H7 (cell line): ENCODE measurements at regions not wholly inside any gene's neighbourhood (a gene's known extent, or its start where the extent isn't known, plus 50 kb on each side); places are given as distances from the start of the nearest gene placed in this dataset.
A peak's percentile ranks its signal among the peaks of the same experiment; 100 is the strongest.
"Not testable (repeated sequence)": the region's sequence is repeated elsewhere in the genome, so short reads cannot be mapped to it uniquely, and the experiment has no call there.

Experiments used
- DNase-seq: peaks from one replicate; pipeline ENCODE4 v3.0.0; 2012
- H3K27me3 ChIP-seq: 2 replicates; pipeline ENCODE4 v1.6.0; 2011; ENCODE audit warnings: mild to moderate bottlenecking, low read length; ENCODE audit not compliant: control insufficient read depth, insufficient read depth
- H3K36me3 ChIP-seq: replicated peaks from 2 replicates; pipeline ENCODE4 v1.5.1; 2011; ENCODE audit warnings: low read length; ENCODE audit not compliant: control insufficient read depth, insufficient read depth
- H3K4me3 ChIP-seq: 2 replicates; pipeline ENCODE4 v1.5.1; 2011; ENCODE audit warnings: low read depth, mild to moderate bottlenecking, control low read depth, low read length, moderate library complexity; ENCODE audit not compliant: insufficient read depth

DNA sequence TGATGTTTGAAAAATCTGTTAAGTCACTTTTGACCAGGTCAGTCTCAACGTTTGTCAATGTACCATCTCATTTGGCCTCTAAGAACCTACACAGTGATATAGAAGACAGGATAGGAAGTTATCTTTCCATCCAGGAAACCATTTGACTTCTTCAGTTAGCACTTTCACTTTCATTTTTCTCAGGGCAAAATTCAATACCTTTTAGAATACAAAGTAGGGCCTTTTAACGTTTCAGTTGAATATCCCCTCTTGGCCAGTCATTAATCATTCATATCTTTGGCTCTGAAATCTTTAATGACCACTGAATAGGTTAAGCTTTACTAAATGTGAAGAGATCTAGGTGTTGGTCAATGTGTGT, 101.1 kb upstream of the GNAQ start:
- Histone ChIP-seq H3K27me3 (no peaks in the 10 kb centered on the region), H3K4me3 (no peak overlapping the region), H3K36me3 (no peaks in the 10 kb centered on the region)
- DNase-seq, result no peak

DNA sequence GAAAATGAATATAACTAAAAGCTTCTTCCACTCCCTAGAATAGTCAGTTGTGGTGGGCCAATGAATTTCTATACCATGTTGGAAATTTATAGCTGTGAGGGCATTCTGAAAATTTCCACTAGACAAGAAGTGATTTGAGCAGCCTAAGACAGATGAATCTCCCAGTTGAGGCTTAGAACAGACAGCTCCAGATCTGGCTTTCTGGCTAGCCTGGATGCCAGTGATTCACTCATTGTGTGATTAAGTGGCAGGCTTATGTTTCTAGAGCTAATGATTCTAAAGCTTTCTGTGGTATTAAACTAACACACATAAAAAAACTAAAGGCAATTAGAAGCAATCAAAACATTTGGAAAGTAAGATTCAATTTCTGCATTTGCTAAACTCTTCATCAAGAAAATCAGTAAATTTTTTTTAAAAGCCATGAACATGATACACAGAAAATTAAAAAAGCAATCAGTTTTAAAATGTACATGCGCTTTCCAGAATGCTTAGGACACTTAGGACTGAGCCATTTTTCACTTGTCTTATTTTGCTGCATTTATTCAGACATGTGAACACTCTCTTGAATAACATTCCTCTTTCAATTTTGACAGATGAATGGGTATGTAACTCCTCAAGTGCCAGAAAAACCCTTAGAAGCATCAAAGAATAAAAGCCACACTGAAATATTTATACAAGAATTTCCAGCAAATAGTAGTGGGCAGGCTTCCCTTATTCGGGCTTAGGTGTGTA, 100.5 kb upstream of the GNAQ start:
- DNase-seq, result no peak
- Histone ChIP-seq H3K27me3 (no peaks in the 10 kb centered on the region), H3K4me3 (no peak overlapping the region)

DNA sequence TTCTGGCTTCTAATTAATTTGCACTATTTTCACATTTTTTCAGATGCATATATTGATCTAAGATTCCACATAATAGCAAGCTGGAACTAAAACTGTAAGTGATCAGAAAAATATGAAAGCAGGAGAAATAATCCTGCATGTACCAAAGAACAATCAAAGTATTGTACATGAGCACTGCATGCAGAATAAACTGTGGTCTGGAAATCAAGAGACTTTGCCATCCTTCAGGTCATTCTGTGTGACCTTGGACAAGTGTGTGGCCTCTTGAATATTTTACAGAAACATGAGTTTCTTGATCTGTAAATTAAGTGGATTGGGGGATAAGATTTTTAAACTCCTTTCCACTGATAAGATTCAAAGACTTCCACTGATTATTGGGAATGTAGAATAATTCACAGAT, 99.2 kb upstream of the GNAQ start:
- DNase-seq, result no peak
- Histone ChIP-seq H3K36me3 (no peaks in the 10 kb centered on the region), H3K4me3 (no peak overlapping the region), H3K27me3 (no peaks in the 10 kb centered on the region)

More for the DNA sequence above, 100.5 kb upstream of the GNAQ start:
- H3K36me3 ChIP-seq, result no peaks in the 10 kb centered on the region

DNA sequence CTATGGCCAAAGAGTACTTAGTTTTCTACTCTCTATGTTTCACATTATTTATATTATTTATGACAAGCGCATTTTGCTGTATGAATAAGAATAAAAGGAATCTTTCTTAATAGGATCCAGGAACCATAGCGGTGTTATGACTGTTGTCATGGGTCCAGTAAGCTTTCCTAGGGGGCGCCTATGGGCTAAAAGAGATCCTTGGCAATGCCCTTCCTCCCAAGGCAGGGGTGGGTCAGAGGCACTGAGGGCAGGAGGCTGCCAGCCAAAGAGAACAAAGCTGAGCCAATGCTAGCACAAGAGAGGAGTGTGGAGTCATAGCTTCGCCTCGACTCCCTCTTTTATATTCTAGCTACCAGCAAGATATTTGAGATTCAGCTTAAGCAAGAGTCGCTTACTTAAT, 98.4 kb upstream of the GNAQ start:
- Histone ChIP-seq H3K4me3 (no peak overlapping the region), H3K36me3 (no peaks in the 10 kb centered on the region), H3K27me3 (no peaks in the 10 kb centered on the region)
- DNase-seq, result peak; percentile 66

DNA sequence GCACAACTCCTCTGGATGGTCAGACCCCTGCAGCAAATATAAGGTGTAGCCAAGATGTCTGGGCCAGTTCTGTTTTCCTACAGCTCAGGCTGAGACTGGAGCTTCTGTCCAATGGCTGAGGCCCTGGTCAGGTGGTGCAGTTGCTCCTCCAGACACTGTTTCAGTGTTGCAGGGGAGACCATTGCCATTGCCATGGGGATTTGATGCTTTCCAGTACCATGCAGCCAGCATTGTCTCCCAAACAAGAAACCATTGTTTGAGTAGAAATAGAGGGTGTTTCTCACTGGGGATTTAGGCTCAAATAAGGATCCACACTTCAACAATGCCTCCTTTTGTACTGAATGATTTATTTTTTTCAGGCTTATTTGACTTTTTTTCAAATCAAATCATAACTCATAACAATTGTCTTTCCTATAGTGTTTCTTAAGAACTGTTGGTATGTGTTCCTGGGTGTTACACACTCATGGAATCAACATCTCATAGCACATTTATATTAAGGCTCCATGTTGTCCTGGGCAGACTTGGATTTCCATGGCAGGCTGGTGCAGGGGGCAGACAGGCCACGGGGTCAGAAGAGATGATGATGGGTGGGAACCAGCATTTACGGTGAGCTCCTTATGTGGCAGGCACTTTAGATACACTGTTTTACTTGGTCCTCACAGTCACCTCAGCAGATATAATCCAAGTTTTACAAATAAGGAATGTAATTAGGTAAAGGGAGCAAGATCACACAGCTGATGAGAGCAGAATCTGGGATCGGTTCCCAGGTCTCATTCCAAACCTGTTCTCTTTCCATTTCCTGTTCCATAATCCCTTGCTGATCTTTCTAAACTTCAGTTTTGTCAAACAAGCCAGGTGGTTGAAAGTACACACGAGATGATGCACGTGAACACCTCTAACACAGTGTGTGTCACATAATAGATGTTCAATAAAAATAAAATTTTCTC, 95.9 kb upstream of the GNAQ start:
- DNase-seq, result no peak
- H3K27me3 ChIP-seq, result no peaks in the 10 kb centered on the region

DNA sequence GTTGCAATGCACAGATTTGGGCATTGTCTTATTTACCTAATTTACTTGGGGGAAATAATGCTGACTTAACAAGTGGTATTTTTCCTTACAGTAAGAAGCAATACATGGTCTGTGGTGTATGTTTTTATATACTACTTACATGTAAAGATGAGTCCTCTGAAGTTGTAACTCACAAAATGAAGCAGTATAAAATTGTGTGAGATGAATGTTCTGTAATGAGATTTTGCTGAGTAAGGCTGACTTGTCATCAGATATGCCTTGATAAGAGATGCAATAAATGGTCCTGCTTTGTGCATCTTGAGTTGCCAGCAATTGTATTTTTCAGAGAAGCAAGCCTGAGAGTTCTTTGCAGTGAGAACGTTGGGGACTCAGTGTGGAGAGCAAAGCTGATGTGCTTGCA, 92.2 kb upstream of the GNAQ start:
- Histone ChIP-seq H3K4me3 (no peak overlapping the region), H3K36me3 (no peaks in the 10 kb centered on the region), H3K27me3 (no peaks in the 10 kb centered on the region)
- no peak for DNase-seq

More for the DNA sequence above, 95.9 kb upstream of the GNAQ start:
- H3K36me3 ChIP-seq, result no peaks in the 10 kb centered on the region
- no peak overlapping the region for H3K4me3 ChIP-seq

DNA sequence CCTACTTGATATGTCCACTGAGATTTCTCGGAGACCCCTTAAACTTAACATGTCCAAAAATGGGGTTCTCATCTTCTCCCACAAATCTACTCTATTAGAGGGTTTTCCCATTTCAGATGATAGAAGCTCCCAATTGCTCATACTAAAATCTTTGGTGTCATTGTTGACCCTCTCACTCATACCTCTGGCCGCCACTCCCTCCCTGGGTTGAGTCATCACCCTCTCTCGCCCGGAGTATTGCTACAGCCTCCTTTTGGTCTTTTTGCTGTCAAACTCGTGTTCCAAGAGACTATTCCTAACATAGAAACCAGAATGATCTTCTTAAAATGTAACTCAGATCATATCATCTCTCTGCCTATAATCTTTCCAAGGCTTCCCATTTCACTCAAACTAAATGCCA, 91.0 kb upstream of the GNAQ start:
- no peak overlapping the region for H3K4me3 ChIP-seq
- H3K36me3 ChIP-seq, result no peaks in the 10 kb centered on the region
- H3K27me3 ChIP-seq, result no peaks in the 10 kb centered on the region
- DNase-seq, result no peak

DNA sequence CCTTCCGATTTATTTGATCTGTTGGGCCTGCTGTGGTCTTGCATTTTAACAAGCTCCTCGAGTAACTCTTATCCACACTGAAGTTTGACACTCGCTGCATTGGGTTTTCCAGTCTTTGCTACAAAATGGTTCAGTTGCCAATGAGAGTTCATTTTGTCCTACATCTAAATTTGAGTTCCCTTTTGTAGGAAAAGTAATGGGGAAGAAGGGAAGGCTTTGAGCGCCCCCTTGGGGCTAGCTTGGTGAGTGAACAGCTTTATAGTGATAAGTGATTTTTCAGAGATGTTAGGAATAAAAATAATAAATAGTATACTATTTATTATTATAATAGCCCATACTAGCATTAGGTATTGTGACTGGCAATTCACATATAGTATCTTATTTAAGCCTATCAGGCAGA, 89.9 kb upstream of the GNAQ start:
- Histone ChIP-seq H3K27me3 (no peaks in the 10 kb centered on the region), H3K4me3 (no peak overlapping the region), H3K36me3 (no peaks in the 10 kb centered on the region)
- peak; percentile 7 for DNase-seq

DNA sequence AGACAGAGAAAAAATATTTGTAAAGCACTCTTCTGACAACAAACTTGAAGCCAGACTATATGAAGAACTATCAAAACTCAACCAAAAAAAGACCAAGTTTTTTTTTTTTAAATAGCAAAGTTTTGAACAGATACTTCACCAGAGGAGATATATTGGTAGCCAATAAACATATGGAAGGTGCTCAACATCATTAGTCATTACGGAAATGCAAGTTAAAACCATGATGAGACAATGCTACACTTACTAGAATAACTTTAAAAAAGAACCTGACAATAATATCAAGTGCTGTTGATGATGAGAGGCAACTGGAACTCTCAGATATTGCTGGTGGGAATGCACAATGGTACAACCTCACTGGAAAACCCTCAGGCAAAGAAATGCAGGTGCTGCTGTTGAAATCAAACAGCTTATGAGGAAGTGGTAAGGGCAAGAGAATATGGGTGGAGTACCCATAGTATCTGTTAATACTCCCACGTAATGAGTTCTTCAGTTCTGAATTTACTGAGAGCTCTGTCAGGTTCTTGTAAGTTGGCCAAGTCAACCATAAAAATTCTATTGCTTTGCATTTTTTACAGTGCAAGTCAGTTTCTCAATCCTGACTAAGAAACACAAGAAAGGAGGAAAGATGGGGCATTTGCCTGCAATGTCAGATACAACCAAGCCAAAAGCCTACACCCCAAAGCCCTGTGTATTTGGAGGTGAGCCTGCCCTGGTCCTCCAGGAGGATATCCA, 87.3 kb upstream of the GNAQ start:
- no peak for DNase-seq
- H3K4me3 ChIP-seq, result no peak overlapping the region
- no peaks in the 10 kb centered on the region for H3K27me3 ChIP-seq
- no peaks in the 10 kb centered on the region for H3K36me3 ChIP-seq

DNA sequence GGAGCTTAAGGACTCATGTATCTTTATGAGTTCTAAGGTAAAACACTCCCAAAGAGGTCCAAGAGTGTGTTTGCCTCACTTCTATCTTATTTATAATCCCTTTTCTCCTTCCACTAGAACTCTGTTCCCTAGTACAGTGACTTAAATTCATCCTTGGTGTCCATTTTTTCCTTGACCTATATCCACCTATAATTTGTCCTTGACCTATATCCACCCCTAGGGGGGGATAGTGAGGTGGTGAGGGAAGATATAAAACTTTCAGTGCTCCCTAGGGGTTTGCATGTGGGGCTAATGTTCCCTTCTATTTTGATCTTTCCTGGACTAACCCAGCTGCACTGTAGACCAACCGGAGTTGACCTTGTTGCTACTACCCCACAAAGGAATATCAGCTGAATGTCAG, 83.5 kb upstream of the GNAQ start:
- H3K36me3 ChIP-seq, result no peaks in the 10 kb centered on the region
- no peaks in the 10 kb centered on the region for H3K27me3 ChIP-seq
- H3K4me3 ChIP-seq, result no peak overlapping the region
- peak; percentile 31 for DNase-seq

DNA sequence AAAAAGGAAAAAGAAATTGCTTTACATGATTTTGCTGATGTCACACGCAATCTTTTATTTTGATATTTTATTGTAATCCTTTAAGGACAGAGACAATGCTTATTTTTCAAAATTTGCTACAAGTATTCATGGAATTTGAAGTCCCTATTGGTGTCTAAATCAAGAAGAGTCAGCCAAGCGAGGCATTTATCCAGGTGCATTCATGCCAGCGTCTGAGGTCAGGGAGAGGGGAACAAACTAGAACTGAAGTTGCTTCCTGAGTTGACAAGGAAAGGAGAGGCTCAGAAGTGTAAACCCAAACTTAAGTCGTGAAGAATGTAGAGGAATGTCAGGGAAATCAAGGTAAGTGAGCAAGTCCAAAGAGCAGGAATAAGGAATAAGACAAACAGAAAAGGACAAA, 83.0 kb upstream of the GNAQ start:
- DNase-seq, result no peak
- no peaks in the 10 kb centered on the region for H3K27me3 ChIP-seq
- no peak overlapping the region for H3K4me3 ChIP-seq
- H3K36me3 ChIP-seq, result no peaks in the 10 kb centered on the region

DNA sequence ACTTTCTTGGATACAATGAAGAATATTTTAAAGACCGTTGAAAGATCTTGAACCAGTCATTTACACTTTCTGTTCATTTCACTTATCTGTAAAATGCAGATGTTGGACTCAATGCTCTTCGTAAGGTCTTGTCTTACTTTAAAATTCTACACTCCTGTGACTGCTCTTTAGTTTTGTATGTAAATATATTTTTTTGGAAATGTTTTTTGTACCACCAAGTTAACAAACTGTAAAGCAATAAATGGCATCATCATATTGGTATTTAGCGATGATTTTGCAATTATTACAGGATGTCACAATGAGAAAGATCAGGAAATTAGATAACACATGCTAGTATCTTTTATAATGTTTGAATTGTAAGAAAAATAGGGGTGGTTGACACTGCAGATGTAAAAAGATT, 80.8 kb upstream of the GNAQ start:
- H3K27me3 ChIP-seq, result no peaks in the 10 kb centered on the region
- DNase-seq, result no peak
- H3K36me3 ChIP-seq, result no peaks in the 10 kb centered on the region
- H3K4me3 ChIP-seq, result no peak overlapping the region

DNA sequence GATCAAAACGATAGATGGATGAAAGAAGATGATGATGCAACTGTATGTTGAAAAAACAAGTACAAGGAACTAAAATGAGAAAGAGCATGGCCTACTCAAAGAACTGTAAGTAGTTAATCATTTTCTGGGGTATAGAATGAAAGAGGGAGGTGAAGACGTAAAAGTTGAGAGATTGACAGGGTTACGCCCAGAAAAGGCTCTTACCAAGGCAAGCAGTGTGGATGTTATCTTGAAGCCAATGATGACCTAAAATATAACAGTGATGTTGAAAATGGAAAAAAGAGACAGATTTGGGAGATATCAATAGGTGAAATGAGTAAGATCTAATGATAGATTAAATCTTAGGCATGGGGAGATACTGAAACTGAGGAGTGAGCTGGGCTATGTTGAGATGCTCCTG, 80.4 kb upstream of the GNAQ start:
- Histone ChIP-seq H3K27me3 (no peaks in the 10 kb centered on the region), H3K36me3 (no peaks in the 10 kb centered on the region), H3K4me3 (no peak overlapping the region)
- DNase-seq, result no peak

DNA sequence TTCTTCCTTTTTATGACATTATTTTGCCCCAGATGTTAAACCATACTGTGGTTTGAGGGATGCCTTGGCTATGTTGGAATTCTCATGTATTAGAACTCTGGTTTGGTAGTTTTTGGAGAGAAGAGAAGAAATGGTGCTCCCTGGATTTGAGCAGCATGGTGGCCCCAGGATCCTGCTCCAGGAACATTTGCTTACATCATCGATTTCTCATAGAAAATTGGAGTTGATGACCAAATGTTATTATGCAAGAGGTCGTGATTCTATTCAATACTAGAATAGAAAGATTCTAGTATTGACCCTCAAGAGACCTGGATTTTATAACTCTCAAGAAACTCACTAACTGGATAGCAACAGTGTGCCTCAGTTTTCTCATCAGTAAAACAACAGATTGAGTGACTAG, 77.5 kb upstream of the GNAQ start:
- no peak for DNase-seq
- H3K4me3 ChIP-seq, result no peak overlapping the region
- H3K27me3 ChIP-seq, result no peaks in the 10 kb centered on the region
- no peaks in the 10 kb centered on the region for H3K36me3 ChIP-seq

DNA sequence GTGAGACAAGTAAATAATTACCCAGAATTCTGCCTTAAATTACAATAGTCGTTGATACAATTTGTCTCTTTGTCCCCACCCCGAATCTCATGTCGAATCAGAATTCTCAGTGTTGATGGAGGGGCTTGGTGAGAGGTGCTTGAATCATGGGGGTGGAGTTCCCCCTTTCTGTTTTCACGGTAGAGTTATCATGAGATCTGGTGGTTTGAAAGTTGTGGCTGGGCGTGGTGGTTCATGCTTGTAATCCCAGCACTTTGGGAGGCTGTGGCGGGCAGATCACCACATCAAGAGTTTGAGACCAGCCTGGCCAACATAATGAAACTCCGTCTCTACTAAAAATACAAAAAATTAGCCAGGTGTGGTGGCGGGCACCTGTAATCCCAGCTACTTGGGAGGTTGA, 75.0 kb upstream of the GNAQ start:
- not testable (repeated sequence) for DNase-seq, H3K4me3 ChIP-seq, H3K27me3 ChIP-seq, H3K36me3 ChIP-seq
